HEK293 (cell line): ENCODE measurements at regions not wholly inside any gene's neighbourhood (a gene's known extent, or its start where the extent isn't known, plus 50 kb on each side); places are given as distances from the start of the nearest gene placed in this dataset.

ENCODE experiments used
- KLF16 ChIP-seq: fragments of 450-650 bp; formaldehyde crosslinking; IDR thresholded peaks from 2 replicates; pipeline ENCODE4 v1.5.1; 2017; ENCODE audit warnings: missing biosample characterization, missing genetic modification characterization
- MYNN ChIP-seq: fragments of 450-650 bp; formaldehyde crosslinking; IDR thresholded peaks from 2 replicates; pipeline ENCODE4 v1.5.1; 2016; ENCODE audit warnings: missing biosample characterization, missing genetic modification characterization, borderline replicate concordance
- PATZ1 ChIP-seq: fragments of 450-650 bp; formaldehyde crosslinking; IDR thresholded peaks from 2 replicates; pipeline ENCODE4 v1.5.1; 2016; ENCODE audit warnings: missing biosample characterization, missing genetic modification characterization
- PBX3 ChIP-seq: sonication (generic); formaldehyde crosslinking; IDR thresholded peaks from 2 replicates; pipeline ENCODE4 v1.8.1; 2022; ENCODE audit warnings: mild to moderate bottlenecking, moderate library complexity, missing genetic modification reagents
- REPIN1 ChIP-seq: fragments of 450-650 bp; formaldehyde crosslinking; IDR thresholded peaks from 2 replicates; pipeline ENCODE4 v1.5.1; 2017; ENCODE audit warnings: missing biosample characterization, missing genetic modification characterization, low read depth
- ZEB2 ChIP-seq: fragments of 450-650 bp; formaldehyde crosslinking; IDR thresholded peaks from 2 replicates; pipeline ENCODE4 v1.5.1; 2016; ENCODE audit warnings: missing biosample characterization, missing genetic modification characterization
- ZNF239 ChIP-seq: fragments of 450-650 bp; formaldehyde crosslinking; IDR thresholded peaks from 2 replicates; pipeline ENCODE4 v1.5.1; 2016; ENCODE audit warnings: missing biosample characterization, missing genetic modification characterization
- ZNF510 ChIP-seq: fragments of 450-650 bp; formaldehyde crosslinking; IDR thresholded peaks from 2 replicates; pipeline ENCODE4 v1.5.1; 2018; ENCODE audit warnings: mild to moderate bottlenecking, missing genetic modification characterization, missing biosample characterization; ENCODE audit not compliant: insufficient replicate concordance
- ZNF561 ChIP-seq: fragments of 450-650 bp; IDR thresholded peaks from 2 replicates; pipeline ENCODE4 v1.5.1; 2018; ENCODE audit warnings: missing biosample characterization, missing genetic modification characterization, borderline replicate concordance
- ZNF747 ChIP-seq: fragments of 450-650 bp; formaldehyde crosslinking; IDR thresholded peaks from 2 replicates; pipeline ENCODE4 v1.5.1; 2016; ENCODE audit warnings: missing biosample characterization, missing genetic modification characterization
- TF ChIP-seq, protein P1 (sequence below): fragments of 450-650 bp; formaldehyde crosslinking; IDR thresholded peaks from 2 replicates; pipeline ENCODE4 v1.5.1; 2016; ENCODE audit warnings: missing biosample characterization, missing genetic modification characterization
- TF ChIP-seq, protein P2 (sequence below): fragments of 450-650 bp; formaldehyde crosslinking; IDR thresholded peaks from 2 replicates; pipeline ENCODE4 v1.5.1; 2016; ENCODE audit warnings: missing biosample characterization, missing genetic modification characterization
- TF ChIP-seq, protein P3 (sequence below): fragments of 450-650 bp; formaldehyde crosslinking; IDR thresholded peaks from 2 replicates; pipeline ENCODE4 v1.5.1; 2016; ENCODE audit warnings: missing biosample characterization, missing genetic modification characterization, borderline replicate concordance
- TF ChIP-seq, protein P4 (sequence below): fragments of 450-650 bp; formaldehyde crosslinking; IDR thresholded peaks from 2 replicates; pipeline ENCODE4 v1.5.1; 2016; ENCODE audit warnings: missing biosample characterization, missing genetic modification characterization

- TF ChIP-seq, protein P1, sequence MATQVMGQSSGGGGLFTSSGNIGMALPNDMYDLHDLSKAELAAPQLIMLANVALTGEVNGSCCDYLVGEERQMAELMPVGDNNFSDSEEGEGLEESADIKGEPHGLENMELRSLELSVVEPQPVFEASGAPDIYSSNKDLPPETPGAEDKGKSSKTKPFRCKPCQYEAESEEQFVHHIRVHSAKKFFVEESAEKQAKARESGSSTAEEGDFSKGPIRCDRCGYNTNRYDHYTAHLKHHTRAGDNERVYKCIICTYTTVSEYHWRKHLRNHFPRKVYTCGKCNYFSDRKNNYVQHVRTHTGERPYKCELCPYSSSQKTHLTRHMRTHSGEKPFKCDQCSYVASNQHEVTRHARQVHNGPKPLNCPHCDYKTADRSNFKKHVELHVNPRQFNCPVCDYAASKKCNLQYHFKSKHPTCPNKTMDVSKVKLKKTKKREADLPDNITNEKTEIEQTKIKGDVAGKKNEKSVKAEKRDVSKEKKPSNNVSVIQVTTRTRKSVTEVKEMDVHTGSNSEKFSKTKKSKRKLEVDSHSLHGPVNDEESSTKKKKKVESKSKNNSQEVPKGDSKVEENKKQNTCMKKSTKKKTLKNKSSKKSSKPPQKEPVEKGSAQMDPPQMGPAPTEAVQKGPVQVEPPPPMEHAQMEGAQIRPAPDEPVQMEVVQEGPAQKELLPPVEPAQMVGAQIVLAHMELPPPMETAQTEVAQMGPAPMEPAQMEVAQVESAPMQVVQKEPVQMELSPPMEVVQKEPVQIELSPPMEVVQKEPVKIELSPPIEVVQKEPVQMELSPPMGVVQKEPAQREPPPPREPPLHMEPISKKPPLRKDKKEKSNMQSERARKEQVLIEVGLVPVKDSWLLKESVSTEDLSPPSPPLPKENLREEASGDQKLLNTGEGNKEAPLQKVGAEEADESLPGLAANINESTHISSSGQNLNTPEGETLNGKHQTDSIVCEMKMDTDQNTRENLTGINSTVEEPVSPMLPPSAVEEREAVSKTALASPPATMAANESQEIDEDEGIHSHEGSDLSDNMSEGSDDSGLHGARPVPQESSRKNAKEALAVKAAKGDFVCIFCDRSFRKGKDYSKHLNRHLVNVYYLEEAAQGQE (tag by site-specific recombination), result no peak
- TF ChIP-seq, protein P2, sequence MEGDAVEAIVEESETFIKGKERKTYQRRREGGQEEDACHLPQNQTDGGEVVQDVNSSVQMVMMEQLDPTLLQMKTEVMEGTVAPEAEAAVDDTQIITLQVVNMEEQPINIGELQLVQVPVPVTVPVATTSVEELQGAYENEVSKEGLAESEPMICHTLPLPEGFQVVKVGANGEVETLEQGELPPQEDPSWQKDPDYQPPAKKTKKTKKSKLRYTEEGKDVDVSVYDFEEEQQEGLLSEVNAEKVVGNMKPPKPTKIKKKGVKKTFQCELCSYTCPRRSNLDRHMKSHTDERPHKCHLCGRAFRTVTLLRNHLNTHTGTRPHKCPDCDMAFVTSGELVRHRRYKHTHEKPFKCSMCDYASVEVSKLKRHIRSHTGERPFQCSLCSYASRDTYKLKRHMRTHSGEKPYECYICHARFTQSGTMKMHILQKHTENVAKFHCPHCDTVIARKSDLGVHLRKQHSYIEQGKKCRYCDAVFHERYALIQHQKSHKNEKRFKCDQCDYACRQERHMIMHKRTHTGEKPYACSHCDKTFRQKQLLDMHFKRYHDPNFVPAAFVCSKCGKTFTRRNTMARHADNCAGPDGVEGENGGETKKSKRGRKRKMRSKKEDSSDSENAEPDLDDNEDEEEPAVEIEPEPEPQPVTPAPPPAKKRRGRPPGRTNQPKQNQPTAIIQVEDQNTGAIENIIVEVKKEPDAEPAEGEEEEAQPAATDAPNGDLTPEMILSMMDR (tag by site-specific recombination), result no peak
- no peak for TF ChIP-seq MYNN (tag by site-specific recombination)
- no peak for TF ChIP-seq REPIN1 (tag by site-specific recombination)
- TF ChIP-seq ZEB2, result no peak
- TF ChIP-seq, protein P3, sequence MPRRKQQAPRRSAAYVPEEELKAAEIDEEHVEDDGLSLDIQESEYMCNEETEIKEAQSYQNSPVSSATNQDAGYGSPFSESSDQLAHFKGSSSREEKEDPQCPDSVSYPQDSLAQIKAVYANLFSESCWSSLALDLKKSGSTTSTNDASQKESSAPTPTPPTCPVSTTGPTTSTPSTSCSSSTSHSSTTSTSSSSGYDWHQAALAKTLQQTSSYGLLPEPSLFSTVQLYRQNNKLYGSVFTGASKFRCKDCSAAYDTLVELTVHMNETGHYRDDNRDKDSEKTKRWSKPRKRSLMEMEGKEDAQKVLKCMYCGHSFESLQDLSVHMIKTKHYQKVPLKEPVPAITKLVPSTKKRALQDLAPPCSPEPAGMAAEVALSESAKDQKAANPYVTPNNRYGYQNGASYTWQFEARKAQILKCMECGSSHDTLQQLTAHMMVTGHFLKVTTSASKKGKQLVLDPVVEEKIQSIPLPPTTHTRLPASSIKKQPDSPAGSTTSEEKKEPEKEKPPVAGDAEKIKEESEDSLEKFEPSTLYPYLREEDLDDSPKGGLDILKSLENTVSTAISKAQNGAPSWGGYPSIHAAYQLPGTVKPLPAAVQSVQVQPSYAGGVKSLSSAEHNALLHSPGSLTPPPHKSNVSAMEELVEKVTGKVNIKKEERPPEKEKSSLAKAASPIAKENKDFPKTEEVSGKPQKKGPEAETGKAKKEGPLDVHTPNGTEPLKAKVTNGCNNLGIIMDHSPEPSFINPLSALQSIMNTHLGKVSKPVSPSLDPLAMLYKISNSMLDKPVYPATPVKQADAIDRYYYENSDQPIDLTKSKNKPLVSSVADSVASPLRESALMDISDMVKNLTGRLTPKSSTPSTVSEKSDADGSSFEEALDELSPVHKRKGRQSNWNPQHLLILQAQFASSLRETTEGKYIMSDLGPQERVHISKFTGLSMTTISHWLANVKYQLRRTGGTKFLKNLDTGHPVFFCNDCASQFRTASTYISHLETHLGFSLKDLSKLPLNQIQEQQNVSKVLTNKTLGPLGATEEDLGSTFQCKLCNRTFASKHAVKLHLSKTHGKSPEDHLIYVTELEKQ (tag by site-specific recombination), result no peak
- TF ChIP-seq PATZ1, result no peak
- no peak for TF ChIP-seq KLF16
- no peak for TF ChIP-seq PBX3 (CRISPR knock-in tag)
- TF ChIP-seq ZNF239, result no peak
- TF ChIP-seq ZNF747 (tag by site-specific recombination), result no peak
- TF ChIP-seq ZNF561 (tag by site-specific recombination), result no peak
- TF ChIP-seq, protein P4, sequence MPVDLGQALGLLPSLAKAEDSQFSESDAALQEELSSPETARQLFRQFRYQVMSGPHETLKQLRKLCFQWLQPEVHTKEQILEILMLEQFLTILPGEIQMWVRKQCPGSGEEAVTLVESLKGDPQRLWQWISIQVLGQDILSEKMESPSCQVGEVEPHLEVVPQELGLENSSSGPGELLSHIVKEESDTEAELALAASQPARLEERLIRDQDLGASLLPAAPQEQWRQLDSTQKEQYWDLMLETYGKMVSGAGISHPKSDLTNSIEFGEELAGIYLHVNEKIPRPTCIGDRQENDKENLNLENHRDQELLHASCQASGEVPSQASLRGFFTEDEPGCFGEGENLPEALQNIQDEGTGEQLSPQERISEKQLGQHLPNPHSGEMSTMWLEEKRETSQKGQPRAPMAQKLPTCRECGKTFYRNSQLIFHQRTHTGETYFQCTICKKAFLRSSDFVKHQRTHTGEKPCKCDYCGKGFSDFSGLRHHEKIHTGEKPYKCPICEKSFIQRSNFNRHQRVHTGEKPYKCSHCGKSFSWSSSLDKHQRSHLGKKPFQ, result no peak
- no peak for TF ChIP-seq ZNF510 (tag by site-specific recombination)
Observed at GRCh38 chr9:18149471-18150011, 324.4 kb upstream of the ADAMTSL1 start.
